ENCODE measurements at regions not wholly inside any gene's neighbourhood (a gene's known extent, or its start where the extent isn't known, plus 50 kb on each side); places are given as distances from the start of the nearest gene placed in this dataset.

- Histone ChIP-seq H3K27ac (ENCODE audit: control insufficient read depth, insufficient read depth, low read length) (no peak overlapping the region), H3K79me2 (ENCODE audit: control insufficient read depth, insufficient read depth, low read length) (no peaks in the 10 kb centered on the region), H3K9me3 (ENCODE audit: control insufficient read depth, low read depth, low read length) (no peaks in the 10 kb centered on the region), H3K4me1 (ENCODE audit: control insufficient read depth, extremely low read depth, insufficient read depth, low read length) (no peaks in the 10 kb centered on the region), H3K36me3 (ENCODE audit: control insufficient read depth in 2 of 2, extremely low read depth in 1 of 2, insufficient read depth in 2 of 2, low read length in 2 of 2) (no peaks in the 10 kb centered on the region), H3K4me3 (ENCODE audit: control insufficient read depth in 2 of 3, extremely low read depth in 1 of 3, insufficient read depth in 2 of 3, low read depth in 1 of 3, low read length in 3 of 3) (no peak overlapping the region), H4K20me1 (ENCODE audit: control insufficient read depth, extremely low read depth, insufficient read depth, low read length) (no peaks in the 10 kb centered on the region), H3K9ac (ENCODE audit: control insufficient read depth, extremely low read depth, insufficient read depth, low read length) (no peak overlapping the region), H2AFZ (ENCODE audit: control insufficient read depth, low read length) (no peak overlapping the region), H3K9me1 (ENCODE audit: control insufficient read depth, extremely low read depth, insufficient read depth, low read length) (no peaks in the 10 kb centered on the region), H3K27me3 (ENCODE audit: control insufficient read depth, extremely low read depth, insufficient read depth, low read length) (no peaks in the 10 kb centered on the region), H3K4me2 (ENCODE audit: control insufficient read depth, extremely low read depth, insufficient read depth, low read depth, low read length) (no peak overlapping the region)
- no peak for TF ChIP-seq EZH2 (IDR thresholded peaks at IDR 0.05; ENCODE audit: low read length)
- TF ChIP-seq, protein P1, sequence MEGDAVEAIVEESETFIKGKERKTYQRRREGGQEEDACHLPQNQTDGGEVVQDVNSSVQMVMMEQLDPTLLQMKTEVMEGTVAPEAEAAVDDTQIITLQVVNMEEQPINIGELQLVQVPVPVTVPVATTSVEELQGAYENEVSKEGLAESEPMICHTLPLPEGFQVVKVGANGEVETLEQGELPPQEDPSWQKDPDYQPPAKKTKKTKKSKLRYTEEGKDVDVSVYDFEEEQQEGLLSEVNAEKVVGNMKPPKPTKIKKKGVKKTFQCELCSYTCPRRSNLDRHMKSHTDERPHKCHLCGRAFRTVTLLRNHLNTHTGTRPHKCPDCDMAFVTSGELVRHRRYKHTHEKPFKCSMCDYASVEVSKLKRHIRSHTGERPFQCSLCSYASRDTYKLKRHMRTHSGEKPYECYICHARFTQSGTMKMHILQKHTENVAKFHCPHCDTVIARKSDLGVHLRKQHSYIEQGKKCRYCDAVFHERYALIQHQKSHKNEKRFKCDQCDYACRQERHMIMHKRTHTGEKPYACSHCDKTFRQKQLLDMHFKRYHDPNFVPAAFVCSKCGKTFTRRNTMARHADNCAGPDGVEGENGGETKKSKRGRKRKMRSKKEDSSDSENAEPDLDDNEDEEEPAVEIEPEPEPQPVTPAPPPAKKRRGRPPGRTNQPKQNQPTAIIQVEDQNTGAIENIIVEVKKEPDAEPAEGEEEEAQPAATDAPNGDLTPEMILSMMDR (optimal IDR thresholded peaks at IDR 0.05 in 1 of 3, IDR thresholded peaks at IDR 0.05 in 1 of 3, conservative IDR thresholded peaks at IDR 0.05 in 1 of 3; ENCODE audit: extremely low read depth in 1 of 3, insufficient read depth in 2 of 3, low read length in 3 of 3): no peak
- dilution Hi-C loops (cut with MboI; ENCODE audit: extremely low pct_ligation_motif_present, low sequenced_read_pairs): no loop called here
- DNase-seq (ENCODE audit: low read depth, low spot score): no peak
- no peak for FAIRE-seq
Observed at GRCh38 chr6:164040994-164041393, 626.5 kb downstream of the QKI start.

DNA sequence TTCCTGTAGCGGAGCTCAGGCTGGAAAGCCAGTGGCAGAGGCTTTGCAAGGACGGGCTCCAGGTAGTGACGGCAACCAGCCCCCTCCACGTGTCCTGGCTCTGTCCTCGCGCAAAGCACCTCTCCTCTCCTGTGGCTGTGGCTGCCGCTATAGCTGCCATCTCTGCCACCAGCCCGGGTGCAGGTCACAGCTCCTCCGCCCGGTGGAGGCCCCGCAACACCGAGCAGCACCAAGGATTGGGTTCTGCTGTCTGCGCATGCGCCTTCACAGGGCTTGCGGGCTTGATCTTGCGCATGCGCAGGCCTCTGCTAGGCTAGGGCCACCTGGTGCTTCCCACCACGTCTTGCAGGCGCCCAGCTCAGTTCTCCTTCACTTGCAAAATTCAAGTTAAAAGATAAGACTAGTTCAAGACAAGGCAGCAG is 625.4 kb downstream of the QKI start:
- Histone ChIP-seq H3K9me3 (ENCODE audit: control insufficient read depth, low read depth, low read length) (no peaks in the 10 kb centered on the region), H3K9me1 (ENCODE audit: control insufficient read depth, extremely low read depth, insufficient read depth, low read length) (no peaks in the 10 kb centered on the region), H3K4me3 (ENCODE audit: control insufficient read depth in 2 of 3, extremely low read depth in 1 of 3, insufficient read depth in 2 of 3, low read depth in 1 of 3, low read length in 3 of 3) (no peak overlapping the region), H3K79me2 (ENCODE audit: control insufficient read depth, insufficient read depth, low read length) (no peaks in the 10 kb centered on the region), H2AFZ (ENCODE audit: control insufficient read depth, low read length) (no peak overlapping the region), H3K4me2 (ENCODE audit: control insufficient read depth, extremely low read depth, insufficient read depth, low read depth, low read length) (no peak overlapping the region), H3K27me3 (ENCODE audit: control insufficient read depth, extremely low read depth, insufficient read depth, low read length) (no peaks in the 10 kb centered on the region), H3K36me3 (ENCODE audit: control insufficient read depth in 2 of 2, extremely low read depth in 1 of 2, insufficient read depth in 2 of 2, low read length in 2 of 2) (no peaks in the 10 kb centered on the region), H3K27ac (ENCODE audit: control insufficient read depth, insufficient read depth, low read length) (no peak overlapping the region), H4K20me1 (ENCODE audit: control insufficient read depth, extremely low read depth, insufficient read depth, low read length) (no peaks in the 10 kb centered on the region), H3K9ac (ENCODE audit: control insufficient read depth, extremely low read depth, insufficient read depth, low read length) (no peak overlapping the region), H3K4me1 (ENCODE audit: control insufficient read depth, extremely low read depth, insufficient read depth, low read length) (no peaks in the 10 kb centered on the region)
- DNase-seq (ENCODE audit: low read depth, low spot score) (no peak), FAIRE-seq (no peak)
- TF ChIP-seq EZH2 (IDR thresholded peaks at IDR 0.05; ENCODE audit: low read length): no peak
- dilution Hi-C loops (cut with MboI; ENCODE audit: extremely low pct_ligation_motif_present, low sequenced_read_pairs): no loop called here

DNA sequence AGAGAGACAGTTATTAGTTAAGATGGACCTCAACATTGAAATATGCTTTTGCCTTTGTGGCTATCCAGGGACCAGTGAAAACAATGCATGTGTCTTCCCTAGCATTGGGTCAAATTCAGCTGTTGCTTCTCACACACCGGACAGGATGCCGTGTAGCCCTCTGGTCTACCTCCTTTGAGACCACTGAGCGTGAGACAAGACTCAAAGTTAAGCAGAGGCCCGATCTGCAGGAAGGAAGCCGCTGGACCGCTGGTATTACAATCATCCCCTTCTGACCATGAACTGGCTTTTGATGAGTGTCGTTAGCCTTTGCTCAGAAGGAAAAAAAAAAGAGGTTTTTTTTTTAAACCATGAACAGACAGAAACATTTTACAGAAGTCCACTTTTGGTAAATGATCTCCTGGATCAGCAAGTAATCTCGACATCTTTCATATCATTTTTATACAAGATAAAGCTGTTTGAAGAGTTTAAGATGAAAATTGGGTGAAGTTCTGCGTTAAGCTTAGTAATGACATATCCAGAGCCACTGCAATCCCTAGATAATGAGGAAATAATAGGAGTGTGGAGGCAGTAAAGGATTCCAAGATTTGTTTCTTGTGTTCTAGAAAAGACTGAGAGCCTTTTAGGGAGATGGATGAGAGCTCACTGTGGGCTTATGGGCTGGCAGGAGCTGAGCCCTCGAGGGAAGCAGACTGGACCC is 622.8 kb downstream of the QKI start:
- Histone ChIP-seq H3K79me2 (ENCODE audit: control insufficient read depth, insufficient read depth, low read length) (no peaks in the 10 kb centered on the region), H3K36me3 (ENCODE audit: control insufficient read depth in 2 of 2, extremely low read depth in 1 of 2, insufficient read depth in 2 of 2, low read length in 2 of 2) (no peaks in the 10 kb centered on the region), H2AFZ (ENCODE audit: control insufficient read depth, low read length) (no peak overlapping the region), H4K20me1 (ENCODE audit: control insufficient read depth, extremely low read depth, insufficient read depth, low read length) (no peaks in the 10 kb centered on the region), H3K9me3 (ENCODE audit: control insufficient read depth, low read depth, low read length) (no peaks in the 10 kb centered on the region), H3K27me3 (ENCODE audit: control insufficient read depth, extremely low read depth, insufficient read depth, low read length) (no peaks in the 10 kb centered on the region), H3K4me3 (ENCODE audit: control insufficient read depth in 2 of 3, extremely low read depth in 1 of 3, insufficient read depth in 2 of 3, low read depth in 1 of 3, low read length in 3 of 3) (no peak overlapping the region), H3K4me1 (ENCODE audit: control insufficient read depth, extremely low read depth, insufficient read depth, low read length) (no peaks in the 10 kb centered on the region), H3K9ac (ENCODE audit: control insufficient read depth, extremely low read depth, insufficient read depth, low read length) (no peak overlapping the region), H3K9me1 (ENCODE audit: control insufficient read depth, extremely low read depth, insufficient read depth, low read length) (no peaks in the 10 kb centered on the region), H3K4me2 (ENCODE audit: control insufficient read depth, extremely low read depth, insufficient read depth, low read depth, low read length) (no peak overlapping the region), H3K27ac (ENCODE audit: control insufficient read depth, insufficient read depth, low read length) (no peak overlapping the region)
- DNase-seq (ENCODE audit: low read depth, low spot score) (no peak), FAIRE-seq (no peak)
- TF ChIP-seq, protein P1 (optimal IDR thresholded peaks at IDR 0.05 in 1 of 3, IDR thresholded peaks at IDR 0.05 in 1 of 3, conservative IDR thresholded peaks at IDR 0.05 in 1 of 3; ENCODE audit: extremely low read depth in 1 of 3, insufficient read depth in 2 of 3, low read length in 3 of 3): no peak
- no peak for TF ChIP-seq EZH2 (IDR thresholded peaks at IDR 0.05; ENCODE audit: low read length)
- dilution Hi-C loops (cut with MboI; ENCODE audit: extremely low pct_ligation_motif_present, low sequenced_read_pairs): no loop called here

Measured in keratinocyte (primary cell).